GM10248 (cell line): ENCODE measurements at regions not wholly inside any gene's neighbourhood (a gene's known extent, or its start where the extent isn't known, plus 50 kb on each side); places are given as distances from the start of the nearest gene placed in this dataset.

Experiments
- CTCF ChIA-PET: fragments of 300-600 bp; sonication (Branson Sonifier 250); formaldehyde crosslinking; extraction: SDS; loops from one replicate; lab custom pipeline; 2021; ENCODE audit warnings: antibody characterized with exemption; lab: Yijun Ruan, JAX
- POLR2A ChIA-PET: fragments of 350-650 bp; sonication (Branson Sonifier 250); formaldehyde crosslinking; extraction: SDS; loops from one replicate; lab custom pipeline; 2020; ENCODE audit warnings: antibody characterized with exemption; lab: Yijun Ruan, JAX
- DNase-seq: peaks from one replicate; pipeline ENCODE4 v3.0.0; 2012; ENCODE audit errors: extremely low spot score
- TF ChIP-seq, protein P1 (sequence below): IDR thresholded peaks from 2 replicates; pipeline ENCODE4 v1.5.1; 2012; ENCODE audit warnings: mild to moderate bottlenecking, low read depth; ENCODE audit errors: extremely low read depth, missing control alignments, control extremely low read depth

DNA sequence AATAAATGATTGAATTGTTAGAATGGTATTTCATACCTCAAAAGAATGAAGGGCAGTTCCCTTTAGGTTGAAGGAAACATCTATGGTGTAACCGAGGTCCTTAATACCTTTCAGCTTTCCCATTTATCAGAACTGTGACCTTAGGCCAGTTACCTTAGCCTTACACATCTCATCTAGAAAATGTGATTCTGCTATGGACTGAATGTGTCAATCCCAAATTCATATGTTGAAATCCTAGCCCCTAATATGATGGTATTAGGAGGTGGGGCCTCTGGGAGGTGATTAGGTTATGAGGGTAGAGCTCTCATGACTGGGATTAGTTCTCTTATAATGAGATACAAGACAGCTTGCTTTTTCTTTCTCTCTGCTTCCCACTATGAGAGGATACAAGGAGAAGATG lies 441.9 kb downstream of the PLK2 start:
- ChIA-PET CTCF (no interaction called here), POLR2A (no interaction called here)
- TF ChIP-seq, protein P1, sequence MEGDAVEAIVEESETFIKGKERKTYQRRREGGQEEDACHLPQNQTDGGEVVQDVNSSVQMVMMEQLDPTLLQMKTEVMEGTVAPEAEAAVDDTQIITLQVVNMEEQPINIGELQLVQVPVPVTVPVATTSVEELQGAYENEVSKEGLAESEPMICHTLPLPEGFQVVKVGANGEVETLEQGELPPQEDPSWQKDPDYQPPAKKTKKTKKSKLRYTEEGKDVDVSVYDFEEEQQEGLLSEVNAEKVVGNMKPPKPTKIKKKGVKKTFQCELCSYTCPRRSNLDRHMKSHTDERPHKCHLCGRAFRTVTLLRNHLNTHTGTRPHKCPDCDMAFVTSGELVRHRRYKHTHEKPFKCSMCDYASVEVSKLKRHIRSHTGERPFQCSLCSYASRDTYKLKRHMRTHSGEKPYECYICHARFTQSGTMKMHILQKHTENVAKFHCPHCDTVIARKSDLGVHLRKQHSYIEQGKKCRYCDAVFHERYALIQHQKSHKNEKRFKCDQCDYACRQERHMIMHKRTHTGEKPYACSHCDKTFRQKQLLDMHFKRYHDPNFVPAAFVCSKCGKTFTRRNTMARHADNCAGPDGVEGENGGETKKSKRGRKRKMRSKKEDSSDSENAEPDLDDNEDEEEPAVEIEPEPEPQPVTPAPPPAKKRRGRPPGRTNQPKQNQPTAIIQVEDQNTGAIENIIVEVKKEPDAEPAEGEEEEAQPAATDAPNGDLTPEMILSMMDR = no peak
- DNase-seq = no peak

DNA sequence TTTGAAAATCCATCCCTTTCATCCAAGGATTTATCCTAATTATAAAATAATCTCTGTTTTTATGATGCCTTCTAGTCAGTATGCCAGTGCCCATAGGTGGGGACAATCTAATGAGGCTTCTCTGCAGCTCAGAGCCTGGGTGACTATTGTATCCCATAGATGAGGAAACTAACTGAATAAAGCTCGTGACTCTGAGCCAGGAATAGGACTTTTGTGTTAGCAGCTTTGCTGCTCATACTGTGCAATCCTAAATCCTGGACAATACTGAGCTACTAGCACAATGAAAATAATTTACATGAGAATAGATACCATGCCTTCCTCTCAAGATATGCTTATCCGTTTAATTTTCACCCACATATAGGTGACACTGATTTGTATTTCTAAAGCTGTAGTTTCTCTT lies 443.0 kb downstream of the PLK2 start:
- TF ChIP-seq, protein P1 = no peak
- DNase-seq = no peak
- POLR2A ChIA-PET = no interaction called here
- CTCF ChIA-PET = no interaction called here

DNA sequence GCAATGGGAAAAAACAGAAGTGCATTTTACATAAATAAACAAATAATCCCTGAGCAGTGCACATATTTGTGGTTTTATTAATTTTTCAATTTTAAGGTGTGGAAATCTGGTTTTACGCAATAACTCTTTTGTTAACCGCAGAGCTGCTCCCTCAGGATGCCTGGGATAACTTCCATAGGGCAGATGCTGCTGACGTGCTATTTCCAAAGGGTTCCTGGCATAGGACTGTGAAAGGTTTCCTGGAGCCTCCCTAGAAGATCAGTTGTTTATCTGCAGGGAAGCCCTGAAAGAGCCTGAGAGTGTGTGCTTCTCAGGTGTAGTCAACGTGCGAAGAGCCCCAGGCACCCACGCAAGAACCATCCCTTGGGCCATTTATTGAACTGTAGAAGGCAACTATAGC lies 443.5 kb downstream of the PLK2 start:
- CTCF ChIA-PET = no interaction called here
- TF ChIP-seq, protein P1 = no peak
- POLR2A ChIA-PET = no interaction called here
- DNase-seq = no peak

DNA sequence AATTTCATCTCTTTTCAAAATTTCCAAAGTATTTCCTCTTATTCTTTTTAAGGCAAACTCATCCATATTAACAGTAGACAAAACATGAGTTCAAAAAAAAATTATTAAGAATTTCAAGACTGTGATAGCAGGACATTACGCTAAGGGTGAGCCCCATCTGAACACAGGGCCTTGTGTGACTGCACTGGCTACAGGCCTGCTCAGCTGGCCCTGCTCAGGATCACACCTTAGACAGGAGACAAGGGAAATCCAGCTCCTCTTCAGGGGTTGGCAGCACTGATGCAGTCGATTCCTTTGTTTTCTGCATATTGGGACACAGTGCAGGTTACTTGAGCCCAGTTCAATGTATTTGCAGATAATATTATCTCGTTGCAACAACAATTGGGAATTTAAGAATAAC lies 444.7 kb downstream of the PLK2 start:
- DNase-seq = no peak
- POLR2A ChIA-PET = no interaction called here
- CTCF ChIA-PET = interaction anchor here (0.8 kb wide), 1 partner anchor 10 kb away, joined by 3 read pairs; no protein-coding TSS in a partner anchor
- TF ChIP-seq, protein P1 = no peak

DNA sequence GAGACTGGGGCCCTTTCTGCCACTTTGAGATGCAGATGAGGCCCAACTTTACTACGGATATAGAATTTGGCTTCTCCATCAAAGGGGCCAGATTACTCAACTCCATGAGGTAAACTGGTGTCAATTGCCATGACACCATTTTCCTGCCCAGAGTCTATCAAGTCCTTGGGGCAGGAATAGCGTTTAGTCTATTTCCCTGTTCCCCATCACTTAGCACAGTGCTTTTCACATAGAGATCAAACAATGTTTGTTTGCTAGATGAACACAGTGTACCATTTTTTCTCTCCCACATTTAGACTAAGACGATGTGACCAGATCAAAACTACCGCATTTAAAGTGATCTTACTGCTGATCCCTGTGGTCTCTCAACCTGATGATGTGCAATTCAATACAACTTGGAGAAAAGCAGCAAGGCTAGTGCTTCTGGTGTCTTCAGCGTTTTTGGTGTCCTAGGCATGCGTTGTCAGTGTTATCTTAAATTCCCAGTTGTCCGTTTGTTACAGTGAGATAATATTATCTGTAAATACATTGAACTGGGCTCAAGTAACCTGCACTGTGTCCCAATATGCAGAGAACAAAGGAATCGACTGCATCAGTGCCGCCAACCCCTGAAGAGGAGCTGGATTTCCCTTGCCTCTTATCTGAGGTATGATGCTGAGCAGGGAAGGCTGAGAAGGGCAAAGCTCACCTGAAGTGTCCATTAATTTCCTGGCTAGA lies 446.2 kb downstream of the PLK2 start:
- TF ChIP-seq, protein P1 = no peak
- POLR2A ChIA-PET = no interaction called here
- CTCF ChIA-PET = interaction anchor here (1.1 kb wide), 1 partner anchor 76 kb away, joined by 3 read pairs; no protein-coding TSS in a partner anchor
- no peak for DNase-seq

DNA sequence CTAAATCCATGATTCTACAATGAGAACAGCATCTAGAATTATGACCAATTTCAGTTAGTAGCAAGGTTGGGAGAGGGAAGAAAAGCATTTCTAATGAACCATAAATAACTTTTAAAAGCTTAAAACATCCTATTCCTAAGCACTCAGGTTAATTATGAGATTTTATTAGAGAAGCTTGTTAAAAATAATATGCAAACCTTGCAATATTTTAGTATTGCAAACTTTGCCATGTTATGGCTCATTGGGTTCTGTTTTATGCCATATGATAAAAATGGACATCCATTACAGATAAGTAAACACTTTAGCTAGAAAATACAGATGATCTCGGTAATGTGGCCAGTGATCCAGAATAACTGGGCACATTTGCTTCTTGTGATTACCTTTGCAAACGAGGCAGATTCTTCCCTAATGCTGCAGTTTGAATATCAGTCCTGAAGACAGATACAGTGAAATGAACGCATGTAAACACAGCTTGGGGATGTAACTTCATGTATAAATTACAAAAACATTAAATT lies 447.0 kb downstream of the PLK2 start:
- TF ChIP-seq, protein P1 = no peak
- POLR2A ChIA-PET = no interaction called here
- DNase-seq = no peak
- CTCF ChIA-PET = interaction anchor here (1.1 to 3.1 kb wide), 2 partner anchors 24 to 75 kb away, joined by 3 to 8 read pairs; no protein-coding TSS in a partner anchor
